H1 (cell line): ENCODE measurements at regions not wholly inside any gene's neighbourhood (a gene's known extent, or its start where the extent isn't known, plus 50 kb on each side); places are given as distances from the start of the nearest gene placed in this dataset.

Experiments used
- CTCF ChIA-PET: fragments of 300-600 bp; sonication (Branson Sonifier 250); formaldehyde crosslinking; loops from one replicate; lab custom pipeline; 2021; ENCODE audit not compliant: partially characterized antibody; lab: Charles Lee
- POLR2A ChIA-PET: fragments of 300-600 bp; sonication (Branson Sonifier 250); formaldehyde crosslinking; loops from one replicate; lab custom pipeline; 2021; ENCODE audit warnings: inconsistent platforms; ENCODE audit not compliant: partially characterized antibody; lab: Charles Lee
- DNase-seq, 2 experiments: peaks; one replicate each; pipeline versions ENCODE4 v3.0.0 to v3.0.0-alpha.2; 2010 to 2022; ENCODE audit warnings: low spot score in 2 of 2, low read depth in 1 of 2, mixed read lengths in 1 of 2
- FAIRE-seq: peaks from 2 replicates; lab custom pipeline; 2011; peaks lifted over from hg19 to GRCh38; lab: Jason Lieb, UNC
- H2AFZ ChIP-seq: 2 replicates; pipeline ENCODE4 v1.8.1; 2012; ENCODE audit warnings: low read length, inconsistent platforms
- H2AK5ac ChIP-seq: 2 replicates; pipeline ENCODE4 v1.6.1; 2013; ENCODE audit warnings: low read depth, low read length
- H2BK120ac ChIP-seq: replicated peaks from 2 replicates; pipeline ENCODE3; 2013; ENCODE audit warnings: low read depth, low read length, inconsistent platforms
- H2BK12ac ChIP-seq: 2 replicates; pipeline ENCODE4 v1.6.1; 2013; ENCODE audit warnings: low read depth, low read length
- H2BK15ac ChIP-seq: 2 replicates; pipeline ENCODE4 v1.6.1; 2013; ENCODE audit warnings: low read length
- H2BK20ac ChIP-seq: 2 replicates; pipeline ENCODE4 v1.6.1; 2013; ENCODE audit warnings: low read length
- H2BK5ac ChIP-seq: 2 replicates; pipeline ENCODE4 v1.6.1; 2013; ENCODE audit warnings: low read depth, low read length
- H3K14ac ChIP-seq: 2 replicates; pipeline ENCODE4 v1.6.1; 2013; ENCODE audit warnings: inconsistent platforms; ENCODE audit not compliant: insufficient read length
- H3K18ac ChIP-seq: 2 replicates; pipeline ENCODE4 v1.6.1; 2013; ENCODE audit warnings: low read length; ENCODE audit errors: extremely low read depth
- H3K23ac ChIP-seq: 2 replicates; pipeline ENCODE4 v1.6.1; 2013; ENCODE audit warnings: inconsistent platforms; ENCODE audit not compliant: insufficient read length
- H3K23me2 ChIP-seq: 2 replicates; pipeline ENCODE4 v1.6.1; 2013; ENCODE audit warnings: low read depth, low read length
- H3K27ac ChIP-seq: 2 replicates; pipeline ENCODE4 v1.6.1; 2011; ENCODE audit warnings: low read depth, low read length, inconsistent platforms
- H3K27me3 ChIP-seq, 4 experiments: replicated peaks in 1 of 4; 1 replicate in 1 of 4; 2 replicates in 3 of 4; pipeline versions ENCODE4 v1.6.1 to v1.8.1; 2011 to 2013; ENCODE audit warnings: low read length in 3 of 4, mild to moderate bottlenecking in 3 of 4, inconsistent platforms in 2 of 4, mixed read lengths in 2 of 4, moderate library complexity in 1 of 4; ENCODE audit not compliant: control insufficient read depth in 3 of 4, insufficient read depth in 3 of 4; ENCODE audit errors: extremely low read depth in 1 of 4
- H3K36me3 ChIP-seq, 4 experiments: 2 replicates each; pipeline versions ENCODE4 v1.6.1 to v1.8.1; 2011 to 2013; ENCODE audit warnings: mild to moderate bottlenecking in 4 of 4, low read length in 3 of 4, moderate library complexity in 2 of 4, control low read depth in 1 of 4, inconsistent platforms in 1 of 4; ENCODE audit not compliant: insufficient read depth in 4 of 4, control insufficient read depth in 2 of 4
- H3K4ac ChIP-seq: replicated peaks from 2 replicates; pipeline ENCODE3; 2013; ENCODE audit warnings: low read length, low read depth, mixed read lengths, inconsistent platforms; ENCODE audit not compliant: insufficient read length
- H3K4me1 ChIP-seq, 4 experiments: replicated peaks in 1 of 4; 1 replicate in 1 of 4; 2 replicates in 3 of 4; pipeline versions ENCODE4 v1.6.1 to v1.8.1; 2011 to 2013; ENCODE audit warnings: low read length in 3 of 4, inconsistent platforms in 2 of 4, mixed read lengths in 1 of 4; ENCODE audit not compliant: insufficient read depth in 4 of 4, control insufficient read depth in 3 of 4
- H3K4me2 ChIP-seq, 2 experiments: 2 replicates each; pipeline versions ENCODE4 v1.6.1 to v1.8.1; 2011 to 2013; ENCODE audit warnings: low read depth in 2 of 2, low read length in 2 of 2, control low read depth in 1 of 2, inconsistent platforms in 1 of 2, mild to moderate bottlenecking in 1 of 2; ENCODE audit not compliant: insufficient read depth in 1 of 2
- H3K4me3 ChIP-seq, 4 experiments: fragments of 200-600, 300-600 bp in 1 of 4; sonication (generic), shearing (Covaris generic), sonication (Bioruptor Twin) in 1 of 4; 2 replicates each; pipeline versions ENCODE4 v1.5.1 to v1.8.1; 2011 to 2016; ENCODE audit warnings: low read length in 4 of 4, low read depth in 3 of 4, control low read depth in 2 of 4, inconsistent platforms in 2 of 4, mild to moderate bottlenecking in 2 of 4, mixed read lengths in 1 of 4, moderate library complexity in 1 of 4; ENCODE audit not compliant: insufficient read depth in 2 of 4; ENCODE audit errors: extremely low read depth in 1 of 4
- H3K56ac ChIP-seq: replicated peaks from 2 replicates; pipeline ENCODE3; 2013; ENCODE audit warnings: low read depth, mild to moderate bottlenecking, mixed read lengths, low read length, inconsistent platforms; ENCODE audit not compliant: insufficient read length
- H3K79me1 ChIP-seq: 2 replicates; pipeline ENCODE4 v1.6.1; 2013; ENCODE audit warnings: low read depth, low read length, control low read depth
- H3K79me2 ChIP-seq, 2 experiments: 2 replicates each; pipeline versions ENCODE4 v1.6.1 to v1.8.1; 2012 to 2013; ENCODE audit warnings: low read length in 2 of 2, mild to moderate bottlenecking in 2 of 2, inconsistent platforms in 1 of 2; ENCODE audit not compliant: insufficient read depth in 2 of 2, control insufficient read depth in 1 of 2
- H3K9ac ChIP-seq, 4 experiments: replicated peaks in 1 of 4; 1 replicate in 1 of 4; 2 replicates in 3 of 4; pipeline versions ENCODE4 v1.6.1 to v1.8.1; 2011 to 2013; ENCODE audit warnings: low read depth in 3 of 4, low read length in 3 of 4, control low read depth in 2 of 4, mild to moderate bottlenecking in 2 of 4, moderate library complexity in 2 of 4, inconsistent platforms in 1 of 4; ENCODE audit errors: extremely low read depth in 1 of 4
- H3K9me3 ChIP-seq, 2 experiments: 2 replicates each; pipeline versions ENCODE4 v1.6.1 to v1.8.1; 2012 to 2013; ENCODE audit warnings: mild to moderate bottlenecking in 2 of 2, moderate library complexity in 2 of 2, control low read depth in 1 of 2, inconsistent platforms in 1 of 2, low read depth in 1 of 2, low read length in 1 of 2, mixed read lengths in 1 of 2; ENCODE audit not compliant: insufficient read depth in 2 of 2
- H4K20me1 ChIP-seq, 2 experiments: replicated peaks in 1 of 2; 2 replicates each; pipeline versions ENCODE3 to v1.8.1; 2011 to 2013; ENCODE audit warnings: inconsistent platforms in 2 of 2, low read length in 2 of 2, mild to moderate bottlenecking in 1 of 2; ENCODE audit not compliant: insufficient read depth in 2 of 2, control insufficient read depth in 1 of 2
- H4K5ac ChIP-seq: 2 replicates; pipeline ENCODE4 v1.6.1; 2013; ENCODE audit warnings: low read length, low read depth, mixed read lengths, inconsistent platforms; ENCODE audit not compliant: insufficient read length
- H4K8ac ChIP-seq: 2 replicates; pipeline ENCODE4 v1.8.0; 2013; ENCODE audit warnings: mild to moderate bottlenecking, moderate library complexity, low read length, inconsistent platforms; ENCODE audit not compliant: insufficient read depth; ENCODE audit errors: extremely low read depth
- H4K91ac ChIP-seq: replicated peaks from 2 replicates; pipeline ENCODE3; 2013; ENCODE audit warnings: low read length, mixed read lengths, inconsistent platforms; ENCODE audit not compliant: insufficient read length
- CBX8 ChIP-seq: fragments of 300-800, 300-1000 bp; sonication (generic); IDR thresholded peaks from 2 replicates; pipeline ENCODE4 v1.7.1; 2016; ENCODE audit warnings: low read depth, low read length, borderline replicate concordance
- EP300 ChIP-seq, 2 experiments: IDR thresholded peaks; 1 replicate in 1 of 2; 2 replicates in 1 of 2; pipeline ENCODE4 v1.6.1; 2011 to 2012; ENCODE audit warnings: low read depth in 2 of 2, low read length in 2 of 2, mild to moderate bottlenecking in 2 of 2, borderline replicate concordance in 1 of 2, inconsistent platforms in 1 of 2, moderate library complexity in 1 of 2
- ZNF274 ChIP-seq: IDR thresholded peaks from 2 replicates; pipeline ENCODE4 v1.7.0; 2012; ENCODE audit warnings: low read length, borderline replicate concordance; ENCODE audit errors: extremely low read depth
- WGBS, 2 experiments: shearing (Covaris generic) in 1 of 2; methylation state at CpG; one replicate each; pipeline versions ENCODE4 v1.1.6 to v1.1.7; 2013 to 2015; ENCODE audit warnings: low lambda C conversion rate in 2 of 2, mixed read lengths in 2 of 2, inconsistent platforms in 1 of 2, low coverage in 1 of 2, missing lambda C conversion rate in 1 of 2; ENCODE audit not compliant: insufficient replicate concordance in 2 of 2, insufficient coverage in 1 of 2, insufficient read length in 1 of 2; ENCODE audit errors: extremely low coverage in 1 of 2, missing lambda C conversion rate in 1 of 2; 5-methylcytosine and 5-hydroxymethylcytosine counted together

DNA sequence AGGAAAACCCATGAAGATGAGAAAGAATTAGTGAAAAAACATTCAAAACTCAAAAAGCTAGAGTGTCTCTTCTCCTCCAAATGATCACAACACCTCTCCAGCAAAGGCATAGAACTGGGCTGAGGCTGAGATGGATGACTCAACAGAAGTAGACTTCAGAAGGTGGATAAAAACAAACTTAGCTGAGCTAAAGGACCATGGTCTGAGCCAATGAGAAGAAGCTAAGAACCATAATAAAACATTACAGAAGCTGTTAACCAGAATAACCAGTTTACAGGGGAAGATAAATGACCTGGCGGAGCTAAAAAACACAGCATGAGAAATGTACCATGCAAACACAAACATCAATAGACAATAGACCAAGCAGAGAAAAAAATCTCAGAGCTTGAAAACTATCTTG, 904.1 kb upstream of the MANEA start:
- Histone ChIP-seq H2AFZ (no peak overlapping the region), H4K91ac (no peak overlapping the region), H2BK12ac (no peak overlapping the region), H3K18ac (no peak overlapping the region), H3K4me3 (no peak overlapping the region), H3K56ac (no peak overlapping the region), H3K27me3 (no peaks in the 10 kb centered on the region), H2BK20ac (no peak overlapping the region), H2BK15ac (no peak overlapping the region), H2AK5ac (no peak overlapping the region), H3K9ac (no peak overlapping the region), H3K23me2 (no peaks in the 10 kb centered on the region), H3K36me3 (no peaks in the 10 kb centered on the region), H2BK5ac (no peak overlapping the region), H3K4me1 (no peaks in the 10 kb centered on the region; a peak in 1 of 7 replicates), H4K5ac (no peak overlapping the region)
- DNase-seq, result no peak
- TF ChIP-seq ZNF274 (no peak), CBX8 (no peak), EP300 (IDR thresholded peaks at IDR 0.05; ENCODE audit: borderline replicate concordance in 1 of 2, low read depth in 2 of 2, low read length in 2 of 2) (no peak)
- TF ChIP-seq, all 59 proteins: peak for 0
- H3K4ac ChIP-seq, result no peak overlapping the region
- no peaks in the 10 kb centered on the region for H3K9me3 ChIP-seq
- WGBS, 2 experiments, result 95% methylated on average over 1 of the region's 1 CpG; no CpG with 5 or more reads in 1 of the 2 experiments
- H3K27ac ChIP-seq, result no peak overlapping the region
- no peak overlapping the region for H2BK120ac ChIP-seq
- H3K23ac ChIP-seq, result no peak overlapping the region
- H3K4me2 ChIP-seq, result no peak overlapping the region
- ChIA-PET POLR2A (no interaction called here), CTCF (no interaction called here)
- no peak for FAIRE-seq
- no peaks in the 10 kb centered on the region for H3K79me2 ChIP-seq
- H3K79me1 ChIP-seq, result no peaks in the 10 kb centered on the region
- H4K20me1 ChIP-seq, result no peaks in the 10 kb centered on the region
- no peak overlapping the region for H3K14ac ChIP-seq
- H4K8ac ChIP-seq, result no peak overlapping the region
